Neural progenitor cell (in vitro differentiated cells): ENCODE measurements at regions not wholly inside any gene's neighbourhood (a gene's known extent, or its start where the extent isn't known, plus 50 kb on each side); places are given as distances from the start of the nearest gene placed in this dataset.

Source experiments
- EZH2 ChIP-seq: fragments of 200-600 bp; sonication (generic); IDR thresholded peaks from 2 replicates; pipeline ENCODE4 v1.6.1; 2017; ENCODE audit warnings: antibody characterized with exemption, mild to moderate bottlenecking, moderate library complexity
- EZH2phosphoT487 ChIP-seq: fragments of 200-600 bp; sonication (generic); IDR thresholded peaks from 2 replicates; pipeline ENCODE4 v1.6.1; 2017; ENCODE audit warnings: antibody characterized with exemption
- TF ChIP-seq, protein P1 (sequence below): fragments of 200-600 bp; sonication (generic); IDR thresholded peaks from 2 replicates; pipeline ENCODE4 v1.5.1; 2017; ENCODE audit warnings: antibody characterized with exemption, mild to moderate bottlenecking

DNA sequence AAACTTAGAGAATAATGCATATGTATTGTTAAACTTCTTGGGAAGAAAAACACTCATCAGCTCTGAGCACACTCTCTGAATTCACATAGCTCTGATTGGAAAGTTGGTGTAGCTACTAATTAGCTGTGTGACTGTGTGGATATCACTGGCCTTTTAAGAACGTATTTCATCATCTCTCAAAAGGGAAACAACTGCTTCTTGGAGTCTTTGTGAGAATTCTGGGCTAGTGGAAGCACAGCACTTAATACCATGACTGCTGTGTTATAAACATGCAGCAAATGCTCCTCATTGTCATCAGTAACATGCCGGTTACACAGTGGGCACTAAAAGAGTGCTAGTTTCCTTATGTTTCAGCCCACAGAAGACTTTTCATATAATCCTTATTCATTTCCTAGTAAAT lies 220.9 kb upstream of the CSNK1A1L start:
- TF ChIP-seq, protein P1, sequence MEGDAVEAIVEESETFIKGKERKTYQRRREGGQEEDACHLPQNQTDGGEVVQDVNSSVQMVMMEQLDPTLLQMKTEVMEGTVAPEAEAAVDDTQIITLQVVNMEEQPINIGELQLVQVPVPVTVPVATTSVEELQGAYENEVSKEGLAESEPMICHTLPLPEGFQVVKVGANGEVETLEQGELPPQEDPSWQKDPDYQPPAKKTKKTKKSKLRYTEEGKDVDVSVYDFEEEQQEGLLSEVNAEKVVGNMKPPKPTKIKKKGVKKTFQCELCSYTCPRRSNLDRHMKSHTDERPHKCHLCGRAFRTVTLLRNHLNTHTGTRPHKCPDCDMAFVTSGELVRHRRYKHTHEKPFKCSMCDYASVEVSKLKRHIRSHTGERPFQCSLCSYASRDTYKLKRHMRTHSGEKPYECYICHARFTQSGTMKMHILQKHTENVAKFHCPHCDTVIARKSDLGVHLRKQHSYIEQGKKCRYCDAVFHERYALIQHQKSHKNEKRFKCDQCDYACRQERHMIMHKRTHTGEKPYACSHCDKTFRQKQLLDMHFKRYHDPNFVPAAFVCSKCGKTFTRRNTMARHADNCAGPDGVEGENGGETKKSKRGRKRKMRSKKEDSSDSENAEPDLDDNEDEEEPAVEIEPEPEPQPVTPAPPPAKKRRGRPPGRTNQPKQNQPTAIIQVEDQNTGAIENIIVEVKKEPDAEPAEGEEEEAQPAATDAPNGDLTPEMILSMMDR = no peak
- TF ChIP-seq EZH2 (no peak), EZH2phosphoT487 (no peak)
